T-helper 22 cell (primary cell): ENCODE measurements at regions not wholly inside any gene's neighbourhood (a gene's known extent, or its start where the extent isn't known, plus 50 kb on each side); places are given as distances from the start of the nearest gene placed in this dataset.
"Not testable (repeated sequence)": the region's sequence is repeated elsewhere in the genome, so short reads cannot be mapped to it uniquely, and the experiment has no call there.

Experiments
- DNase-seq: peaks from one replicate; pipeline ENCODE4 v3.0.0-alpha.2; 2020; ENCODE audit warnings: low read depth

DNA sequence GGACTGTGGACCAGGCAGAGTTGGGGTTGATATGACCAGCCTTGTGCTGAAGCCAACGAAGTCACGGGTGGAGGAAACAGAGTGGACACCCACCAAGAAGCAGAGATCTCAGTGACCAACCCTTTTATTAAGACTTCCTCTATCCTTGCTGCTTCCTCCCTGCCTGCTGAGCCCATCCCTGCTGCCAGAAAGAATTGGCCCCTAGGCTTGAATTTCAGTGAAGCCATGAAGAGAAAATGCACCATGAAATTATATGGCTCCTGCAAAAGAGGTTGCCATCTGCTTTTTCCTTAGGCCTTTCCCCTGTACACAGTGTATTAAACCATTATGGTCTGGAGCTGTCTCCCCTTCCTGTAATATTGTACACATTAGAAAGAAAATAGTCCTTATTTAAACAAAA lies 246.7 kb downstream of the HS3ST3B1 start:
- no peak for DNase-seq

DNA sequence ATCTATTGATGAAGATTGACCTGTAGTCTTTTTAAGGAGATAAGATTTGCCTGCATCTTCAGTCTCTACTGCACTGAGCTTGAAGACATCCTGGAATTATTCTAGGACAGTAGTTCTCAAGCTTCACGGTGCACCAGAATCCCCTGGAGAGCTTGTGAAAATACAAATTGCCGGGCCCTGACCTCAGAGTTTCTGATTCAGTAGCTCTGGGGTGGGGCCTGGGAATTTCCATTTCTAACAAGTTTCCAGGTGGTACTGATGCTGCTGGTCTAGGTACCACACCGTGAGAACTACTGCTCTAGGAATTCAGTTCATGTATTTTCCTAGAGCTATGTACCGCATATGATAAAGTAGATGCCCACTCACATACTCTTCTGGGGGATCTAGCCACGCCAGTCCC lies 246.1 kb downstream of the HS3ST3B1 start:
- no peak for DNase-seq

DNA sequence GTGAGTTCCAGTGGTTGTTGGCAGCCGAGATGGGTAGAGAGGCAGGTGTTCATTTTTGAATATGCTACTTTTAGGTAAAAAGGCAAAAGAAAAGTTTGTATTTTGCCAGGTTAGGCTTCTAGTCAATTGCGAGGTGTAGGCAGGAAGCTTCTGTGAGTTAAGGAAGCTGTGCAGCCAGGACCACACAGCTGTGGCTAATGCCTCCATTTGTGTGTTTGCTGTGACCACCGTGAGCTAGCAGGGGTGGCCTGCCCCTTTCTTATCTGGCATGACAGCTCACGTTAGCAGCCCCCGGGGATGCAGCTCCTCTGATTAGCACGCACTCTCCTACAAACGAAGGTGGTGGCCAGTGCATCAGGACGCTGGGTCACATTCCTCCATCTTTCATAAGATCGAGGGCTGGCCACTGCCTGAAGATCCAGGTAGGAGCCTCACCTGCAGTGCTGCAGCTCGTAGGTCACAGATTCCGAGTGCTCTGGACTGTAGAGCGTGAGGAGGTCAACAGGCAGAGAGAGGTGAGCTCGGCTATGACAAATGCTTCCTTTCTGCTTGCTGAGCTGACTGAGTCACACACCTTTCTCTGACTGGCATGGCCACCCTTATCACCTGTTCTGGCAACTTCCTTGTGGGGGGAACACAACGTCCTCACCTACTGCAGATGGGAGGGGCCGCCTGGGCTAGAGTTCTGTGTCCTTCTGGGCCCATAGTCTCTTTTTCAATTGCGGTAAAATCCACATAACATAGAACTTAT lies 244.4 kb downstream of the HS3ST3B1 start:
- no peak for DNase-seq

DNA sequence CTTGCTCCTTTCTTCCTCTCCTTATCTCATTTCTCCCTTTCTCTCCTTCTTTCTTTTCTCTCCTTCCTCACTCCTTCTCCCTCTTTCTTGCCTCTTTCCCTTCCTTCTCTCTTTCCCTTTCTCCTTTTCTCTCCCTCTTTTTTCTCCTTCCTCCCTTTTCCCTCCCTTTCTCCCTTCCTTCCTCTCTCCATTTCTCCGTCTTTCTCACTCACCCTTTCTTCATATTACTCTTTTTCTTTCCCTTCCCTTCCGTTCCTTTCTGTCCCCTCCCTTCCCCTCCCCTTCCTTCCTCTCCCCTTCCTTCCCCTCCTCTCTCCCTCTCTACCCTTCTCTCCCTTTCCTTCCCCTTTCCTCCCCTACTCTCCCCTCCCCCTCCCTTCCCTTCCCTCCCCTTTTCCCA lies 240.8 kb downstream of the HS3ST3B1 start:
- DNase-seq: no peak

DNA sequence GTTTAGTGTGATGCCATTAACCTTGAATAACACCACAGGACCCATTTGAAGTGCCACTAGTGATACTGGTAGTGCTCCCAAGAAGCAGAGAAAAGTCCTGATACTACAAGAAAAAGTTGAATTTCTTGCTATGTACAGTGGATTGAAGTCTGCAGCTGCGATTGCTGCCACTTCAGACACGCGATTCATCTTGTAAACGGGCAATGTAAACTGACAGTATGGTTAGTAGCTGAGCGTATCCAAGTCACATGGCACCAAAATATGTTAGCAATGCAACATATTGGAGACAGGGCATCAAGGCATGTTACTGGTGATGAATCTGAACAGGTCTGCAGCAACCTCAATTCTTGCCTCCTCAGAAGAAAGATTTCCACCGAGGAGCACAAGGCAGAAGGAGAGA lies 238.9 kb downstream of the HS3ST3B1 start:
- DNase-seq: no peak

DNA sequence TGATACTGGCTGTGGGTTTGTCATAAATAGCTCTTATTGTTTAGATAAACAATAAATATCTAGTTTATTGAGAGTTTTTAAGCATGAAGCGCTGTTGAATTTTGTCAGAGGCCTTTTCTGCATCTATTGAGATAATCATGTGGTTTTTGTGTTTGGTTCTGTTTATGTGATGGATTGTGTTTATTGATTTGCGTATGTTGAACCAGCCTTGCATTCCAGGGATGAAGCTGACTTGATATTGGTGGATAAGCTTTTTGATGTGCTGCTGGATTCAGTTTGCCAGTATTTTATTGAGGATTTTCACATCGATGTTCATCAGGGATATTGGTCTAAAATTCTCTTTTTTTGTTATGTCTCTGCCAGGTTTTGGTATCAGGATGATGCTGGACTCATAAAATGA lies 231.4 kb downstream of the HS3ST3B1 start:
- not testable (repeated sequence) for DNase-seq

DNA sequence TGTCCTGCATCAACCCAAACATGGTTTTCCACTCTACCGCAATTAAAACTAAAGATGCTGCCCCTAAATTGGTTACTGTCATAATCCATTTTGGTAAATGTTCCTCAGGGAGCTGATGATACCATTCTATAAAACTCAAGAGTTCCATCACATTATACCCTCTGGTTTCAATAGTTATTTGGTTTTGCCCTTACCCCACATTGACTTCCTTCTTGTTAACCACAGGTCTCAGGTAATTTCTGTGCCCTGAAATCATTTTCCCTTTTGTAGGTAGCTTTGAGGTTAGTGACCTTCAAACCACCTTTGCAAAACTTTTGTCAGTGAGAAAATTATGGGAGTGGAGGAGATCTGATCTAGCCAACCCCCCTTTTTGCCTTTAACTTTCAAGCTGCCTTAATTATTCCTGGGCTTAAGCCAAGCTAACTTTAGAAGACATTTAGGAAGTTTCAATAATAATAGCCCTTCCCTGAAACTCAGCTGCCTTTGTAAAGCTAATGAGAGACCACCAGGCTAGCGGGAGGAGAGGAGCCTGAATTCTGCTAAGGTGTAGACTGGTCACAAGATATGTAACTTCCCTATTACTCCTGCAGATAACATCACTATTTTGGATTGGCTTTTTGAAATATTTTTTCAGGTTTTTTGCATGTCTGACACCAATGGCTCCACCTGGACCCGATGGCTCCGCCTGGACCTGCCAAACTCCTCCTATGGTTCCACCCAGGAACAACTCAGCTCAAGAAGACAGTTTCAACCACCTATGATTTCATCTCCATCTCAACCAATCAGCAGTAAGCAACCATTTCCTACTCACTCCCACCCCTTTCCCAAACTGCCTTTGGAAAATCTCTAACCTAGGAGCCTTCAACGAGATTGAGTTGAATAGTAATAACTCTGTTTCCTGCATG lies 224.9 kb downstream of the HS3ST3B1 start:
- DNase-seq: no peak

DNA sequence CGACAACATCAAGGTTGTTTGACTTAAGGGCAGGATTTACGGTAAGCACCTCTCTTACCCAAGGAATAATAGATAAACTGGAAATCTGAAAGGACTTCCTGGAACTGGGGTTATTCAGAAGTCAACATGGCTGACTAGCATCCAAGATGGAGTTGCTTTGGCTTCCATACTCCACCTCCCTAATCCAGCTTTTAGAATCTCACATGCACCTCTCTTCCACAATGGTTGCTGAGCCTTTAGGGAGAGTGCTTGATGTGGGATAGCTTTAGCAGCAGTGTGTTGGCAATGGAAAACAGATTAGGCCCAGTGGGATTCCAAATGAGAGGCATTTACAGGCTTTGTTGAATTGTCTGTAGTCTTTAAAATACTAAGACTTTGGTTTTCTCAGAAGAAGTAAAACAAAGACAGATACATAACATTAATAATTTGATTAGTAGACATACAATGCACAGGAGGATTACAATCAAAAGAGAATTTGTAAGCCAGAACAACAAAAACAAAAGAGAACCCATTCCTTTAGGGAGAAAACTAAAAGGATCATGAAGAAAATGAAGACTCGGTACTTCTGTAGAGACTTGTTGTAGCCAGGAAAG lies 222.0 kb downstream of the HS3ST3B1 start:
- DNase-seq: no peak

DNA sequence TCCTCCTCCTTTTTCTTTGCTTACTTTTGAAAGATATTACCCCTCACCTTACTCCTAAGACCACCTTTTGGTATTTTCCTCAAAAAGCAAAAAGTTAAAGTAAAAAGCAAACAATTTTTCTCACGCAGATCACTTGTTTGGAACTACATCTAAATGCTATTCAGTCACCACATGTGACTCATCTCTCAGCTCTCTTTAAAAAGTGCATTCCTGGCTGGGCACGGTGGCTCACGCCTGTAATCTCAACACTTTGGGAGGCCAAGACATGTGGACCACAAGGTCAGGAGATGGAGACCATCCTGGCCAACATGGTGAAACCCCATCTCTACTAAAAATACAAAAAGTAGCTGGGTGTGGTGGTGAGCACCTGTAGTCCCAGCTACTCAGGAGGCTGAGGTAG lies 218.0 kb downstream of the HS3ST3B1 start:
- DNase-seq: not testable (repeated sequence)

DNA sequence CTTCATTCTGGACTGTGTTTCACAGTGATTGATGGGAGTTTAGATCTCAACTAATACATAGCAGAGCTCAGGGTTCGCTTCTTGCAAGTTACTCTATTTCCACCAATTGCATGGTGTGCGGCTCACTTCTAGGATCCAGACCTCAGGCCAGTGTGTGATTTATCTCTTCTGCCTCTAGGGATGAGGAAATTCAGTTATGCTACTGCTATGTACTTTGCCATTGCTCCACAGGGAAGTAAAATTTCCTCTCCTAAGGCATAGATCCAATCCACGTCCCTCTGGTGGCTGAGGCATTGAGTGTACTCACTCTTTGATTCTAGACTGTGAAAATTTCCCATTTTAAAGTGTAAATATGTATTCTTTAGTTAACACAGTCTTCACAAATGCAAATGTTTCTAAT lies 214.1 kb downstream of the HS3ST3B1 start:
- DNase-seq: no peak

DNA sequence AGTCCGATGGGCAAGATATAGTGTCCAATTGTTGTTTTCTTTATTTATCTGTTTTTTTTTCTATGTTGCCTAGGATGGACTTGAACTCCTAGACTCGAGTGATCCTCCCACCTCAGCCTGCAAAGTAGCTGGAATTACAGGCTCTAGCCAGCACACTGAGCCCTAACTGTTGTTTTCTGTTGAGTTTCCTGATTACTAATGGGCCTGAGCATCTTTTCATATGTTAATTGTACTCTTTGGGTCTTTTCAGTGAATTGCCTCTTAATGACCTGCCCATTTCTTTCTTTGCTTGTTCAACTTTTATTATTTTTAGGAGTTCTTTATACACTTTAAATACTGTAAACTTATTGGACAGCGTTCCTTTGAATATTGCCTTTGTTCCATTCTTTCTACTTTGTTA lies 213.0 kb downstream of the HS3ST3B1 start:
- DNase-seq: no peak

DNA sequence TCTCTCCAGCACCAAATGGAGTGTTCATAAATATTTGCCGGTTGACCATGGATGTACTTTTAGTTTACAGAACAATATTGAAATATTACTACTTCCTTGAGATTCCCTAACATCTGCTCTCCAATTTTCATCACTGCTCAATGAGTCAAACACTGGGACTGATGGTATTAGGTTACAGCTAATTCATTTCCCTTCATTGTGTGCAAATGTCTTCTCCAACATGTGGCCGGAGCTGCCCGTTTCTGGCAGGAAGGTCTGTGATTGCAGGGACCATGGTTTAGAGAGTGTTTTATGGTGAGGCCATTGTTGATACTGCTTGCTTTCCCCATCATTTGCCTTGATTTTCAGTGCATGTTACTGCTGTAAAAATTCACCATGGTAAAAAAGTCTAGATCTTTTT lies 209.3 kb downstream of the HS3ST3B1 start:
- DNase-seq: no peak

DNA sequence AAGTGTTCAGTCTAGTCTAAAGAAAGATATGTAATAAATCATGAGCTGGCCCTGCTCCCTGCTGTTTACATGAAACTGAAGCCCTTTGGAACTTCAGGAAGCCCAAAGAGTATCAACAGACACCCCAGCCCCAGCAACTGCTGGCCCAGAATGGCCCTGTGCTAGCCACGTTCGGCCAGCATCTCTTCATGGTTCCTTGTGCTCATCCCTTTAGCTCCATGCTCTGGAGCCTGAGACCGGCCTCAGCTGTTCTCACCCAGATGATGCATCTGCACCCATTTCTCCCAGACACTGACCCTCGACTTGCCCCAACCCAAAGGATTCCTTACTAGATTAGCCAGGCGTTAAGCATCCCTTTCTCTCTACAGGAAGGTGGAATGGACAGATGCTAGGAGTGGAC lies 207.3 kb downstream of the HS3ST3B1 start:
- DNase-seq: no peak

DNA sequence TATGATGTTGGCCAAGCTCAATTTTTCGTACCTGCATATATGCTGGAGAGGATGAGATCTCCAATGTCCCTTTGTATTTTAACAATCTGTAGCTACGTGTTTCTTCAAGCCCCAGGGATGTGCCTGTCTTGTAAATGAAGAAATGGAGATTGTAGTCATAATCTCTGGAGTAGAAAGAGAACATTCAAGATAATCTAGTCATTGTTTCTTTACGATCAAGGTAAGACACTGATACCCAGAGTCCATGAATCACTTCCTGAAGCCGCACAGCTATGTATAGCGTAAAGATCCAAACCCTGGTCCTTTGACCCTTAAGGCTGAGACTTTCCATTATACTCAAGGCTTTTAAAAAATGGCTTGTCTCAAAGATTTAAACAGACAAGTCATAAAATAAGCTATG lies 205.5 kb downstream of the HS3ST3B1 start:
- no peak for DNase-seq

DNA sequence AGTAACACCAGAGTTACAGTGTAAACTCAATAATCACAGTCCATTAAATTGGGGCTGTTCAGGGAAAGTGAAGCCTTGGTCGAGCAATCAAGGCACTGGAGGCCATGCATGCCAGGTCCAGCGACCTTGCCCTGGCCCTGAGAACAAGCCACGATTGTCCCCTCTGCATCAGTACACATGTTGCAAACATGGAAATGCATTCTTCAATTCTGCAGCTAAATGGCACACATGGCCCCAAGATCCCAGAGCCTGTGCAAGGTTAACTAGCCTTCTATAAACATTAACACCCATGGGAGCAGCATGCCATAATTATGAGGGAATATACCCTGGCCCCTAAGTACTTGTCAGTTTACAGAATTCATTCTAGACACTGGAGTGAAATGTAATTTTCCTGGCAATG lies 204.7 kb downstream of the HS3ST3B1 start:
- no peak for DNase-seq

DNA sequence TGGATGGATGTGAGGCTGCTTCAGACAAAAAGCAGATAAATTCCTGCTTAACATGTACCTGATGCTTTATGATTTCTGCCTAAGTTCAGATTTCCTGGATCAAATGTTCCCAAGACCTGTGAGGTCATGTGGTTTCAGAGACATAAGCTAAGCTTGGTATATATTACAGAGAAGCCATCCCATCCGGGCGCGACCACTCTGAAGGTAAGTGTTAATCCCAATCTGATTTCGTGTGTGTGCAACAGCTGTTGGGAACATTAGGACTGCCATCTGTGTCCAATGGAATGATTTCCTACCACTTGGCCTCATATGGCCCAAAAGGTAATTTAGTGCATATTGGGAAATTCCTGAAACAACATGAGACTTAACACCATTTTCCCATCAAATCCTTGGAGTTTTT lies 199.1 kb downstream of the HS3ST3B1 start:
- no peak for DNase-seq

DNA sequence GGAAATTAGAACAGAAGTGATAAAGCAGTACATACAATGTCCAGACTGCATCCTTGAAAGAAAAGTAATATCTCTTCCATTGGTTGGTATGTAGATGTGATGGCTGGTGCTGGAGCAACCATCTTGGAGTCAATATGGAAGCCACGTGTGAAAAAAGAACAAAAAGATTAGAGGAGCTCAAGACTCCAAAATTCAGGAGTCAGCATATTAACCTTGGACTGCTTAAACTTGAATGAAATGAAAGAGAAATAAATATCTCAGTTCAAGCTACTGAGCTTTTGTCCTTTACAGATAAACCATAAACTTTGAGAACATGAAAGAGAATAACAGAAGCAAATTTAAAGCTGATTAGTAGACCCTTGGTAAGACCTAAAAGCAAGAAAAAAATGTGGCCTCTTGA lies 197.9 kb downstream of the HS3ST3B1 start:
- no peak for DNase-seq

DNA sequence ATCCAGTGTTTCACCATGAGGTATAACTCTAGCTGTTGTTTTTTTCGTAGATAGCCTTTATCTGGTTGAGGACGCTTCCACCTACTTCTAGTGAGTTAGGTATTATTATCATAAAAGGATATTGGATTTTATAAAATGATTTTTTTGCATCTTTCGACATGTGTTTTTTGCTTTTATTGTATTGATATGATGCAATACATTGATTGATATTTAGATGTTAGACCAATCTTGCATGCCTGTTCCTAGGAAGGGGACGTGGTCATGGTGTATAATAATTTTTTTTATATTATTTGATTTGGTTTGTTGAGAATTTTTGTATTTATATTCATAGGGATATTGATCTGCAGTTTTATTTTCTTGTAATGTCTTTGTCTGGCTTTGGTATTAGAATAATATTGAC lies 193.3 kb downstream of the HS3ST3B1 start:
- no peak for DNase-seq

DNA sequence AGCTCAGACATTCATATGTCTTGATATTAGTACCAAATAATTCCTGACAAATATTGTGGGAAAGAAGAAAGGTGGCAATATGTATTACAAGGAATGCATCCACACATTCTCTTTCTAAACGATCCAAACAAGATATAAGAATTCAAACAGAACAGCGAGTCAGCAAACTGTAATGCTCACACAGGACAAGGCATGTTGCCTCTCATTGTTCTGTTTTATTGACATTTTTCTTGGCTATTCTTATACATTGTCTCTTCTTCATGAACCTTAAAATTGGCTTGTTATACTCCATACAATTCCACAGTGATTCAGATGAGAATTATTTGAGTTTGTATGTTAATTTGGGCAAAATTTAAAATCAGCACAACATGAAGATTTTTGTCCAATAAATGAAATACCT lies 189.1 kb downstream of the HS3ST3B1 start:
- DNase-seq: no peak

DNA sequence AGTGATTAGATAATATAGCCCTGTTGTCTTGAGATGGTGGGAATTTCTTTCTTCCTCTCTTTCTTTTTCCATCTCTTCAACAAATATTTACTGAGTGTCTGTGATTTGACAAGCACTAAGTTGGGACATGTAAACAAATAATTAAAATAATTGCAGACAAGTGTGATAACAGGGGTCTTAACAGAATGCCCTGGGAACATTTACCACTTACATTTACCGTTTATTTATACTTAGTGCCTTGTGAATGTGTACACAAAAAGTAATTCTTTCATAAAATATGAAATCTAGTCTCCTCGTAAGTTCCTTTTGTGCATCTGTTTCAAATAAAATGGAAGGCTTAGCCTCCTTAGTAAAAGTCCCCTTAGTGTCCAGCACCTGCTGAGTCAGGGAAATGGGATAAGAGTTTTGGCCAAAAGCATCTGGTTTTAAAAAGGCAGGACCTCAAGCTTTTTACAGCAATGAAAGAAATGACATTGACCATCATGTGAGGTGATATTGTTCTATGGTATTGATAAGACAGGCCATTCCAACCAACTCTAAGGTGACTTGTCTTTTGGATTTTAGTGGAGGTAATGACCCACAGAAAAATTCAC lies 188.2 kb downstream of the HS3ST3B1 start:
- no peak for DNase-seq

DNA sequence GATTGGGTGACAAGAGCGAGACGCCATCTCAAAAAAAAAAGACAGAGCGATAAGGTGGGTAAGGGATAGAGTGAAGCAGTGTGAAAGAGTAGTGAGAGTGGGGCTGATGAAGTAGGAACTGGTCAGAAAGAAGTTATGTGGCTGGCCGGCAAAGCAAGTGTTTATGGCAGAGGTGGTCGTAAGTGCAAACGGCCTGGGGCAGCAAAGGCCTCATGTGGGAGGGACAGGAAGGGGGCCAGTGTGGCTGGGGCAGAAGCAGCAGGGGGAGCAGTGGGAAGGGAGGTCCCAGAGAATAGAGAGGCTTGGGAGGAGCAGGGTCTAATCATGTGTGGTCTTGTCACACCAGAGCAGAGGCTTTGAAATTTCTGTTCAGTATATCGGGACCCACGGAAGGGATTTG lies 186.2 kb downstream of the HS3ST3B1 start:
- DNase-seq: no peak

DNA sequence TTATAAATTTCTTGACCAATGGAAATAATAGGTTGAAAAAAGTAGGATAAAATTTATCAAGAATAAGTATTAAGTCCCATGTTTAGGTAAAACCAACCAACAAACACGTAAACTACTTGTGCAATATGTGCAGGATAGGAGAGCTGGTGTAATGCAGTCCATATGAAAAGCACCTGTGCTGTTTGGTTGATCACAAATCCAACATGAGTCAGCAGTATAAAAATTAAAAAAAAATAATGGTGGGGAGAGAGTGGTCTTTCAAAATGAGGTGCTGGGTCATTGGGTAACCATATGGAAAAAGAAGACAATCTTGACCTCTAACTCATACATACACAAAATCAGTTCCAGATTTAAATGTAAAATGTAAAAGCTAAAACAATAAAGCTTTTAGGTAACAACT lies 181.8 kb downstream of the HS3ST3B1 start:
- no peak for DNase-seq

DNA sequence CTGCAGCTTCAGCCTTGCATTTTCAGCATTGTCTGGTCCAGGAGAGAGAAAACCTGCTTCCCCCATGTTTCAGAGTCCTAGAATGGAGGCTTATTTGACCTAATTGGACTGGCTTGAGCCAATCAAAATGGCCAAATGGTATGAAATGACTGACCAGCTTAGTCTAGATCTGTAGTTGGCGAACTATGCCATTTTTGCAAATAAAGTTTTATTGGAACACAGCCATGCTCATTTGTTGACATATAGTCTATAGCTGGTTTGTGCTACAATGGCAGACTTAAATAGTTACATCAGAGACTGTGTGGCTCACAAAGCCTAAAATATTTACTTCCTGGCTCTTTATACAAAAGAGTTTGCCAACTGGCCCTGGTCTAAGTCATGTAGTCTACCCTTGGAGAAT lies 180.8 kb downstream of the HS3ST3B1 start:
- DNase-seq: no peak
